ENCODE measurements at regions not wholly inside any gene's neighbourhood (a gene's known extent, or its start where the extent isn't known, plus 50 kb on each side); places are given as distances from the start of the nearest gene placed in this dataset.

- TF ChIP-seq POLR2AphosphoS5 (IDR thresholded peaks at IDR 0.05) (no peak), CTCF (IDR thresholded peaks at IDR 0.05 in 8 of 11, conservative IDR thresholded peaks at IDR 0.05 in 3 of 11) (no peak)
Observed at GRCh38 chr7:86089455-86089854, 554.3 kb upstream of the GRM3 start.

All from spleen (tissue), 7 donors.